NCI-H2227 (cell line): ENCODE measurements at regions not wholly inside any gene's neighbourhood (a gene's known extent, or its start where the extent isn't known, plus 50 kb on each side); places are given as distances from the start of the nearest gene placed in this dataset.

Source experiments
- DNase-seq: peaks from one replicate; lab custom pipeline; 2025; ENCODE audit not compliant: unreplicated experiment; lab: John Stamatoyannopoulos, UW

GRCh38 chr12:91813701-91814100 is 331.9 kb downstream of the BTG1 start:
- no peak for DNase-seq

DNA sequence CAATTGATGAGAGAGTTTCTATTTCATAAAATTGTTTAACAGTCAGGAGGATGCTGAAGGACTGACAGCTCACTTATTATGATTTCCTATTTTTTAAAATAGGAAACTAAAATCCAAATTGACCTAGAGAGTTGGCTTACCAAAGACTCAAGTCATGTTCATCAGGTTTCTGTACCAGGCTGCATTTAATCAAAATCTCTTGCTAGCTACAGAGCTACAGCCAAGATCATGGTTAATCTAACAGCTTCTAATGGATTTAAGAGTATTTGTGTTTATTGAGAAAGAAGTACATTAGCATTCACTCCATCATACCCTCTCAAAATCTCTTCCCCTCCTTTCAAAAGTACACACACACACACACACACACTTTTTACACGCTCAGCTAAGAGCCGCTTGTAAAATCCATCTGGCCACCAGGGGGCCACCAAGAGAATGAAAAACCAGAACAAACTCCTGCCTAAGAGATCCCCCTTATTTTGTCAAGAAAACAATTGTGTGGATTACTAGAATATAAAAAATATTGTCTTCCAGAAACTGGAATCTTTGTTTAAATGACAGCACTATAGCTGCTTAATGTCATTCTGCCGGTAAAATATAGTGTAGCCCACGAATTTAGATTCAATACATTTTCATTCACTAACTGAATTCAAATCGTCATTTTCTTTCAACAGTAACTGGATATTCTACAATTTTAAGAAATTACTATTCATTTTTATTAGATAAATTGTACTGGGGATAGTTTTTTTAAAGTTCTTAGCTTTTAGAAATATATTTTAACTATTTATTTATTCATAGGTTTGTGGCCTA is 334.0 kb downstream of the BTG1 start:
- peak; percentile 68 for DNase-seq

DNA sequence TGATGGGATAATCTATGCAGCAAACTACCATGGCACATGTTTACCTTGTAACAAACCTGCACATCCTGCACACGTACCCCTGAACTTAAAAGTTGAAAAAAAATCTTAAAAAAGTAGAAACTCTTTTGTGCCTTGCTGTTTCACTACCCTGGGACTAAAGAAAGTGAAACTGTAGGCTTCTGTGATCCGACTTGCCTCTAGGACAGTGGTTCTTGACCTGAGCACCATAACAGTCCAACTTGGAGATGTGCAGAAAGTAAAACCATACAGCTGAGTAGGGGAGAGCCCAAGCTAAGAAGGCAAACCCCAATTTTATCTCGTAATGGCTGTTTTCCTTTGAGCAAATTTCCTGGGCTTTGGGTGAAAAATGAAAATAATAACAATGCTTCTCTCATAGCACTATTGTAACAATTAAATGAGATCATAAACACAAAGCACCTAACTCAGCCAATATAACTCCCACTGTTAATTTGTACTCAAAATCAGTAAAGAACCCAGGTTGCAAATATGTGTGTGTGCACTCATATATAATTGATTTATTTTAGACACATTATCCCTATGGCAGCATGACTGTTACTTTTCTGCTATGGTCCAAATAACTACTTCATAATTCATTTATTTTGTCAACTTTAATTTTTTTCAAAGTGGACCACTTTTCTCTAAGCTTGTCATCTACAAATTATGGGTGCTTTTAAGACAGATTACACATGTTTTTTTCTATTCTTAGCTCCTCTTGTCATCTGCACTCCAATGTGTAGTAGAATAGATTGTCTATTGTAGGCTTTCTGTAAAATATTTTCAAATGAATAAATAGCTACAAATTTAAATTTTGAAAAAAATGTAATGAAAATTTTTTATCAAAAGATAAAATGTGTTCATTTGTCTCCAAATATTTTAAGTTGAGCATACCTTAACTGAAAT is 334.9 kb downstream of the BTG1 start:
- DNase-seq, result no peak

GRCh38 chr12:91810077-91810476 is 335.6 kb downstream of the BTG1 start:
- no peak for DNase-seq

- no peak for DNase-seq
These were observed 340.6 kb downstream of the BTG1 start for GRCh38 chr12:91805031-91805430.

DNA sequence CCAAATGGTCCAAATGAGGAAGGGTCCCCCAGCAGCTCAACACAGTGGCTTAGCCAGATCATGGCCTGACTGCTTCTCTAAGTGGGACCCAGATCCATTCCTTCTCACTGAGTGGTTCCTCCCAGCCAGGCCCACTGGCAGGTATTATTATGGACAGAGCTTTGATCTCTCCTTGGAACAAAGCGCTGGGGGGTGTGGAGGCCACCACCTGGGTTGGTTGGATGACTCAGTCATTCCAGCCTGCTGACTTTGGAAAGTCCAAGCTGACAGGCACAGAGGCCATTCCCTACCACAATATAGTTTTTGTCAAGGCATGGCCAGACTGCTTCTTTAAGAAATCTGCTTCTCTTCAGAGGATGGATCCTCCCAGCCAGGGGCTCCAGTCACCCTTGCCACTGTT is 341.1 kb downstream of the BTG1 start:
- no peak for DNase-seq

DNA sequence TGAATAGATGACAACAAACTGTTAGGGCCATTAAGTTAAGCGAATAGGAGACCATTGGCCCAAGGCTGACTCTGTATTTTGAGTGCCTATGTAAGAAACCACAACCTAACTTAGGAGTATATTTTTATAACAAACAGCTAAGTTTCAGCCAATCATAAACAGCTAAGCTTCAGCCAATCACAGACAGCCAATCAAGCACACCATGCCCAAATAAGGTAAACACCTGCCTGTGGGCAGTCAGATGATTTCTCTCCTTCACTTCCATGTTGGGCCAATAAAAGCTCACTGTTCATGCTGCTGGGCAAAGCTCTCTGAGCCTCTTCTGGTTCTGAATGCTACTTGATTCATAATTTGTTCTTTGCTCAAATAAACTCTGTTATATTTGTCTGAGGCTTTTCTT is 344.6 kb downstream of the BTG1 start:
- no peak for DNase-seq

- DNase-seq, result no peak
These were observed 352.0 kb downstream of the BTG1 start for GRCh38 chr12:91793676-91794075.

DNA sequence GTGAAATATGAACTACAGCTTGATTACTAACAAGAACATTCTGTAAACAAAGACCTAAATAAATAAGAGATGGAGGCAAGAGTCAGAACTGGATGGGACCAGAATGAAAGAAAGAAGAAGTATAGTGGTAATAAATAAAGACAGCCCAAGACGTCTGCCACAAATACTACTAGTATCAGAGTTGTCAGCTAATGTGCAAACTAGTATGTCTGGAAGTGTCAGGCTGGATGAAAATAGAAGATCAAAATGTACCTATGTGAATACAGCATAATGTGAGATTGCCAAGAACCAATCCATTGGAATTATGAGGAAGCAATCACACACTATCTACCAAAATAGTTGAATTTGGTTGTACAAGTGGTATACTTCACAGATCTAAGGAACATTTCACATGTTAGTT is 353.0 kb downstream of the BTG1 start:
- DNase-seq, result no peak

DNA sequence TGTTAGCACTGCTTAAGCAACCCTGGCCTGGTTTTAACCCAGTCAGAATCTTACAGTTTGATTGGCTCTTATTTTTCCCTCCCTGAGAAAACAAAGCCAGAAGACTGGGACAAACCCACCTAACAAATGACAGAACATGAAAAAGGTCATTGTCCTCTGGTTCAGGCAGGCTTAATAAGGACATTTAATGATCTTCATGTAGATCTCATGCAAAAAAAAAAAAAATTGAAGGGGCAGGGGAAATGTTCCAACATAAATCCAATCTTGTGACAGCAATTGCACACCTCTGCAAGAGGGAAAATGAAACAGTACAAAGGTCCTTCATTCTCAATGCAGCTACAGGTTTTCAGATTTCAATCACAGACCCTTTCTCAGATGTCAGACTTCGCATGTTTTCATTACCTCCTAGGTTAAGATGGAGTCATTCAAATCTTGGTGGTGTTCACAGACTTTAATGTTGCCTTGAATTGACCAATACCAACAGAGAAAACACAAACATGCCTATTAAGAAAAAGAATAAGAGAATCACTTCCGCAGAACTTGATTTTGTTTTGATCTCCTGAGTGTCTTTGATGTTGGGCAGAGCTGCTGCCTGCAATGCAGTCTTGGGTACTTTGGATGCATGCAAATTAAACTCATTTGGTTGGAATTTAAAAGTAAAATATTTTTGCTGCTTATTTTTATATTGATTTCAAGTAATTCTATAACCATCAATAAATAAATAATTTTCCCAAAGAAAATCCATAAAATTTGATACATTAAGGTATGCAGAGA is 359.0 kb downstream of the BTG1 start:
- no peak for DNase-seq

- DNase-seq, result peak; percentile 91
These were observed 359.8 kb downstream of the BTG1 start for GRCh38 chr12:91785655-91786498.

- DNase-seq, result no peak
These were observed 364.5 kb downstream of the BTG1 start for GRCh38 chr12:91781114-91781513.

- peak; percentile 40 for DNase-seq
These were observed 366.7 kb downstream of the BTG1 start for GRCh38 chr12:91778938-91779400.

DNA sequence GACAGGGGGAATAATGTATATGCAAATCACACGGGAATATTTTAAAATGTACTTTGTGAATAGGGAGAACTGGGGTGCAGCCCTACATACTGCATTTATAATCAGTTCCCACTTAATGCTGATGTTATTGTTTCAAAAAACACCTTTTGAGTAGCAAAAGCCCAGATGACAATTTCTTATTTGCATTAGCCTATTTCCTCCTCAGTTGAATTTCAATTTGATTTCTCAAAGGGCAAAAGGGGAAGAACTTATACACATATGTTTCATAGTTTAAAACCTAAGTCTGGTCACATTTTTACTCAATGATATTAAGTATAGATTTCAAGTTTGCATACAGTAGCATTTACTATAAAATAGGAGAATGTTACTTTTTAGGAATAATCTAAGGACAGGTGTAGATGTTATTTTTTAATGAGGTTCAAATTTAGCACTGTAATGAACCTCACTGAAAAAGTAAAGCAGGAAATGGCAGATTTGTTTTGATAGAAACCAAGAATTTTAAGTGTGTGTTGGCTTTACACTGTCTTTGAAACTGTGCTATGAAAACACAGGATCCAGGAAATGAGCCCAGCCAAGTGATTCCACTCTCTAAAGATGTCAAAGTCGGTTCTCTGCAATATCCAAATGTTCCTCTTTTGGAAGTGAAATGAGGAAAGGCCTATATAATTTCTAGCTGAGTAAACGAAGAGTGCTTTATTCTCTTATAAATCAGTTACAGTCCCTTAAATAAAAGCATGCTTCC is 367.4 kb downstream of the BTG1 start:
- no peak for DNase-seq

DNA sequence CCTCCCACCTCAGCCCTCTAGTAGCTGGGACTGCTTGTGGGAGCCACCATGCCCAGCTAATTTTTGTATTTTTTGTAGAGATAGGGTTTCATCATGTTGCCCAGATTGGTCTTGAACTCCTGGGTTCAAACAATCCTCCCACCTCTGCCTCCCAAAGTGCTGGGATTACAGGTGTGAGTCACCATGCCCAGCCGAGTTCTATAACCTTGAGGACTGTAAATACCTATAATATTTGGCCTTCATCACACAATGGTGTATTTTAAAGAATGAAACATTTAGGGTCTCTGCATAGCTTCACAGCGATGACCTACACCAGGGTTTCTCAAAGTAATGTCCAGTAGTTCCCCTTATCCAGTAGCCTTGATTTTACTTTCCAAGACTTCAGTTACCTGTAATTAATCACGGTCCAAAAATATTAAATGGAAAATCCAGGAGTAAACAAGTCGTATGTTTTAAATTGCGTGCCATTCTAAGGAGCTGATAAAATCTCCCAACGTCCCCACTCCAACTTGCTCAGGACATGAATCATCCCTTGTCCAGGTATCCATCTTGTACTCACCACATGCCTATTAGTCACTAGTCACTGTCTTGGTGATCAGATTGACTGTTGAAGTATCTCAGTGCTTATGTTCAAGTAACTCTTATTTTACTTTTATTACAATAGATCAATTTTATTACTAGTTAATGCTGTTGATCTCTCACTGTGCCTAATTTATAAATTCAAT is 368.2 kb downstream of the BTG1 start:
- no peak for DNase-seq

- no peak for DNase-seq
These were observed 371.2 kb downstream of the BTG1 start for GRCh38 chr12:91774434-91774921.

DNA sequence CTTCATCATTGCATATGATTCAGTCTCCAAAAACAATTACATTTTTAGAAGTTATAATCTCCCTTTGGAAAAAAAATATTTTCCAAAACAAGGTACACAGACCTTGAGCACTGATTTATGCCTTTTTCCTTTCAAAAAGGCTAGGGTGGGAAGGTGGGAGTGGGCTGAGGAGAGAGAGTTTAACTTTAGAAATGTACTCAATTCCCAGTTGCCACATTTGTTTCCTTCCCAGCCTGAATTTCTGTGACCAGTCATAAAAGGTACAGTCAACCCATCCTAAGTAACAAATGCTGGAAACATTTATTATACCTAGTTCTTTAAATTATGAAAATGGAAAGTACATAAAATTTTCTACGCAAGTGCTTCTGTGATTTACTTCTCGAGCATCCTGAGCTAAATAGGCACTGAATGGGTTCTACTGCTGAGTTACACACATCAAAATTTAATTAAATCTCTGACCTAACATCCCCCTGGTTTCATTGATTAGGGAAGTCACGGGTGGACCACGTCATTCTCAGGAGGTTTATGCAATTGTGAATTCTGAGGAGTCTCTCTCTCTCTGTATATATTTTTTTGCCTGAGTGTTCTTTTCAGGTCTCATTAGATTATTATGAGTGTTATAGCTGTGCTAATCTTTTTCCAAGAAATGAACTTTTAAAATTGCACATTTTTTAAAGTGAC is 371.8 kb downstream of the BTG1 start:
- no peak for DNase-seq

DNA sequence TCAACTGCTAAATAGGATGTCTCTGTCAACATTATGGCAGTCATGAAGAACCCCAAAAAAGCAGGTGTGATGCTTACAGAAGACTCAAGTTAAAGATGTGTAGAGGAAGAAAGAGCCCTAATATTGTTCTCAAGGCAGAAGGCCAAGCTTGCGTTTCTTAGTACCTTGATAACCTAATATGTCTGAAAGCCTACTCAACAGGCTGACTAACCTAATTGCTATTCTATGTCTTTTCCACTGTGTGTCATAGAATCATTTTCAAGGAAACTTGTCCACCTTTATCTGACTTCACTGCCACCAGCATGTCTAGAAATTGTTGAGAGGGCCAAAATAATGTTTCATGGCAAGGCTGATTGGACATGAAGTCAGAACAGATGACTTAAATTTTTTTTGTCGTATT is 373.2 kb downstream of the BTG1 start:
- no peak for DNase-seq
